IPS-20b (cell line): ENCODE measurements at regions not wholly inside any gene's neighbourhood (a gene's known extent, or its start where the extent isn't known, plus 50 kb on each side); places are given as distances from the start of the nearest gene placed in this dataset.

ENCODE experiments used
- H3K27ac ChIP-seq: one replicate; pipeline ENCODE4 v1.5.1; 2013; ENCODE audit warnings: low read length
- H3K27me3 ChIP-seq: 2 replicates; pipeline ENCODE4 v1.6.1; 2013; ENCODE audit warnings: mild to moderate bottlenecking, low read length, inconsistent platforms; ENCODE audit not compliant: insufficient read depth
- H3K36me3 ChIP-seq: 2 replicates; pipeline ENCODE4 v1.6.1; 2013; ENCODE audit warnings: low read depth, mild to moderate bottlenecking, inconsistent platforms, low read length, moderate library complexity; ENCODE audit not compliant: insufficient read depth
- H3K4me1 ChIP-seq: 2 replicates; pipeline ENCODE4 v1.6.1; 2013; ENCODE audit warnings: mild to moderate bottlenecking, control low read depth, inconsistent platforms, low read length, moderate library complexity; ENCODE audit not compliant: insufficient read depth
- H3K4me3 ChIP-seq: 2 replicates; pipeline ENCODE4 v1.5.1; 2013; ENCODE audit warnings: mild to moderate bottlenecking, low read length, inconsistent platforms
- H3K9ac ChIP-seq: 2 replicates; pipeline ENCODE4 v1.6.1; 2013; ENCODE audit warnings: low read depth, mild to moderate bottlenecking, inconsistent platforms, low read length, moderate library complexity
- H3K9me3 ChIP-seq: 2 replicates; pipeline ENCODE4 v1.6.1; 2013; ENCODE audit warnings: mild to moderate bottlenecking, low read depth, low read length, inconsistent platforms; ENCODE audit not compliant: insufficient read depth

GRCh38 chr10:108238261-108238660, 1073.8 kb upstream of the SORCS1 start:
- no peaks in the 10 kb centered on the region for H3K36me3 ChIP-seq
- peaks cover 5% of the 10 kb centered on the region; the same call in 1 of the 2 replicates for H3K4me1 ChIP-seq
- no peak overlapping the region for H3K27ac ChIP-seq
- no peaks in the 10 kb centered on the region for H3K27me3 ChIP-seq
- H3K4me3 ChIP-seq = no peak overlapping the region
- no peak overlapping the region for H3K9ac ChIP-seq
- peaks cover under 1% of the 10 kb centered on the region; the same call in 1 of the 2 replicates for H3K9me3 ChIP-seq

DNA sequence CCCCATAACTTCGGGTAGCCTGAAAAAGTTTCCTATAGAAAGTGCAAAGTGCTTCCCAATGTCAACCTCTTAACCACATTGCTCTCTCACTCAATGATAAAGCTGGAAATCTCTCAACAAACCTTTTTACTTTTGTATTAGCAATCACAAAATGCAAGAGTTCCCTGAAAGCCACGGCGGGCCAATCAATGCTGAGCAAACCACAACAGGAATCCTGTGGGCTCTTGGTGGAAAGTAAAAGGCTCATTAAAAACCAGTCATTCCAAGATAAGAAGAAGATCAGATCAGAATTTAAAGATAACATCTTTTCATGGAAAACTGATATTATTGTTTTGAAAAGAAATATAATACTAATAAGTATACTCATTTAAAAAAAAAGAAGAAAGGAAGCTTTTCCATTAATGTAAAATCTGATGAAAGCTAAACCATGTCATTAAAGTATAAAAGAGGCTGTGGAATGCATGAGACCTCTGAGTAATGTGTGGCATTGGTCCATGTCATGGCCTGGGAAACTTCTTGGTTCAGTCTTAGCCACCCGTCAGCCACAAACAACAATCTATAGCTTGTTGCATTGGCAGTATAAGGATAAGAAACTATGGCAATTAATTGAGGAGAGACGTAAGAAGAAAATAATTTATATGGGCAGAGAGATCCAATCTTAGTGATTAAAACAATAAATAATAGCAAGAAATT, 1066.1 kb upstream of the SORCS1 start:
- Histone ChIP-seq H3K9me3 (no peaks in the 10 kb centered on the region), H3K27ac (no peak overlapping the region), H3K36me3 (no peaks in the 10 kb centered on the region), H3K9ac (no peak overlapping the region), H3K4me3 (no peak overlapping the region), H3K27me3 (no peaks in the 10 kb centered on the region), H3K4me1 (no peaks in the 10 kb centered on the region)

- no peak overlapping the region for H3K4me3 ChIP-seq
- no peaks in the 10 kb centered on the region for H3K36me3 ChIP-seq
- no peak overlapping the region for H3K27ac ChIP-seq
- no peak overlapping the region for H3K9ac ChIP-seq
- H3K9me3 ChIP-seq = no peaks in the 10 kb centered on the region
- no peaks in the 10 kb centered on the region for H3K27me3 ChIP-seq
- H3K4me1 ChIP-seq = peaks cover 3% of the 10 kb centered on the region; the same call in 1 of the 2 replicates
Measured at GRCh38 chr10:108208732-108209131, 1044.2 kb upstream of the SORCS1 start.

- no peaks in the 10 kb centered on the region for H3K9me3 ChIP-seq
- H3K27me3 ChIP-seq = no peaks in the 10 kb centered on the region
- H3K4me1 ChIP-seq = peaks cover 3% of the 10 kb centered on the region; the same call in 1 of the 2 replicates
- no peaks in the 10 kb centered on the region for H3K36me3 ChIP-seq
- no peak overlapping the region for H3K9ac ChIP-seq
- H3K4me3 ChIP-seq = no peak overlapping the region
- no peak overlapping the region for H3K27ac ChIP-seq
Measured at GRCh38 chr10:108208038-108208437, 1043.5 kb upstream of the SORCS1 start.

GRCh38 chr10:108204528-108205305, 1040.2 kb upstream of the SORCS1 start:
- Histone ChIP-seq H3K9ac (no peak overlapping the region), H3K4me3 (no peak overlapping the region), H3K9me3 (no peaks in the 10 kb centered on the region), H3K36me3 (no peaks in the 10 kb centered on the region), H3K27me3 (no peaks in the 10 kb centered on the region), H3K4me1 (peaks cover 3% of the 10 kb centered on the region; the same call in 1 of the 2 replicates), H3K27ac (no peak overlapping the region)

GRCh38 chr10:108203905-108204527, 1039.5 kb upstream of the SORCS1 start:
- Histone ChIP-seq H3K4me3 (no peak overlapping the region), H3K9ac (no peak overlapping the region), H3K27ac (no peak overlapping the region), H3K9me3 (no peaks in the 10 kb centered on the region), H3K4me1 (peaks cover 3% of the 10 kb centered on the region; the same call in 1 of the 2 replicates), H3K27me3 (no peaks in the 10 kb centered on the region), H3K36me3 (no peaks in the 10 kb centered on the region)

DNA sequence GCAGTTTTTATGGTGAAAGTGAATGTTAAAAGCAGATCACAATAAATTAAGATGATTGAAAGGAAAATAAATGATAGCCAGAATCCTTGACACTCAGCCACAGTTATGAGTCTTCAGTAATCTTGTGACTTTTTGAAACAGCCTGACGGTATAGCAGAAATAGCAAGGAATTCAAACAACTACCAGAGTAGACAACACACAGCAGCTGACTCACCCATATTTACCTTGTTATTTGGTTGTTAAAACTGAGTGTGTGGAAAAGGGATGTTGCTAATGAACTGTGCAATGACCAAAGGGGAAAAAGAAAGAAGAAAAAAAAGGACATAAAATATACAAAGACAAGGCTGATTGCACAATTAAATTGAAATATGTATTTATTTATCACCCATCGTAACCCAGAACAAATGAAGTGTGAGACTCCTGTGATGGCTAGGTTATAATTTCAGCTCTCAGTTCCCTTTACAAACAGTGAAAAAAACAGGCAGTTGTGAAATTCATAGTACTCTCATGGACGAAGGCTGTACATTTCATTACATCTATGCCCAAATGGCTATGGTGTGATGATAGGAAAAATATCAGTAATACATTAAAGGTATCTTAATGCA, 1023.0 kb upstream of the SORCS1 start:
- no peaks in the 10 kb centered on the region for H3K4me1 ChIP-seq
- H3K9ac ChIP-seq = no peak overlapping the region
- H3K27ac ChIP-seq = no peak overlapping the region
- H3K9me3 ChIP-seq = no peaks in the 10 kb centered on the region
- H3K27me3 ChIP-seq = no peaks in the 10 kb centered on the region
- no peak overlapping the region for H3K4me3 ChIP-seq
- H3K36me3 ChIP-seq = no peaks in the 10 kb centered on the region

- Histone ChIP-seq H3K27me3 (no peaks in the 10 kb centered on the region), H3K27ac (no peak overlapping the region), H3K9ac (no peak overlapping the region), H3K9me3 (no peaks in the 10 kb centered on the region), H3K4me1 (no peaks in the 10 kb centered on the region), H3K36me3 (no peaks in the 10 kb centered on the region), H3K4me3 (no peak overlapping the region)
Measured at GRCh38 chr10:108184114-108184513, 1019.6 kb upstream of the SORCS1 start.

- Histone ChIP-seq H3K4me3 (no peak overlapping the region), H3K9ac (no peak overlapping the region; the same call in 1 of the 2 replicates), H3K9me3 (no peaks in the 10 kb centered on the region), H3K4me1 (no peaks in the 10 kb centered on the region), H3K36me3 (no peaks in the 10 kb centered on the region), H3K27ac (no peak overlapping the region), H3K27me3 (no peaks in the 10 kb centered on the region)
Measured at GRCh38 chr10:108180878-108181277, 1016.4 kb upstream of the SORCS1 start.

DNA sequence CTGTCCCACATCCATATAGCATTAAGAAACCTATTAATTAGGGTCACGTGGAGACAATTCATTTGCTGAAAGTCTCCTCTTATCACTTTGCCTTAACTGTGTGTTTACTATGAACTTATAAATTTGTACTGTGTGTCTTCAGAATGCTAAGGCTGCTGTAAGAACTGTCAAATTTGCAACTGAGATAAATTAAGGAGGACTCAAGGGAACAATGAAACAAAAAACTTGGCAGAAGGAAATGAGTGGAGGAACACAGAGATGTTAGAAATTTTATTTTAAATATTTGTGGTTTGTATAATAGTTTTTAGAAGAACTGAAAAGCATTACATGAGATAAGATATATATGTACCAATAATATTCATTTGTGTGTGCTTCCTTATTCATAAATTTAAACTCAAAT, 1005.3 kb upstream of the SORCS1 start:
- Histone ChIP-seq H3K4me1 (no peaks in the 10 kb centered on the region), H3K27me3 (no peaks in the 10 kb centered on the region), H3K4me3 (no peak overlapping the region), H3K9ac (no peak overlapping the region), H3K9me3 (no peaks in the 10 kb centered on the region), H3K27ac (no peak overlapping the region), H3K36me3 (no peaks in the 10 kb centered on the region)

- H3K9me3 ChIP-seq = no peaks in the 10 kb centered on the region
- no peaks in the 10 kb centered on the region for H3K27me3 ChIP-seq
- H3K36me3 ChIP-seq = no peaks in the 10 kb centered on the region
- no peak overlapping the region for H3K27ac ChIP-seq
- no peak overlapping the region for H3K4me3 ChIP-seq
- H3K4me1 ChIP-seq = no peaks in the 10 kb centered on the region
- no peak overlapping the region for H3K9ac ChIP-seq
Measured at GRCh38 chr10:108167766-108168165, 1003.3 kb upstream of the SORCS1 start.
